ENCODE measurements at regions not wholly inside any gene's neighbourhood (a gene's known extent, or its start where the extent isn't known, plus 50 kb on each side); places are given as distances from the start of the nearest gene placed in this dataset.

DNA sequence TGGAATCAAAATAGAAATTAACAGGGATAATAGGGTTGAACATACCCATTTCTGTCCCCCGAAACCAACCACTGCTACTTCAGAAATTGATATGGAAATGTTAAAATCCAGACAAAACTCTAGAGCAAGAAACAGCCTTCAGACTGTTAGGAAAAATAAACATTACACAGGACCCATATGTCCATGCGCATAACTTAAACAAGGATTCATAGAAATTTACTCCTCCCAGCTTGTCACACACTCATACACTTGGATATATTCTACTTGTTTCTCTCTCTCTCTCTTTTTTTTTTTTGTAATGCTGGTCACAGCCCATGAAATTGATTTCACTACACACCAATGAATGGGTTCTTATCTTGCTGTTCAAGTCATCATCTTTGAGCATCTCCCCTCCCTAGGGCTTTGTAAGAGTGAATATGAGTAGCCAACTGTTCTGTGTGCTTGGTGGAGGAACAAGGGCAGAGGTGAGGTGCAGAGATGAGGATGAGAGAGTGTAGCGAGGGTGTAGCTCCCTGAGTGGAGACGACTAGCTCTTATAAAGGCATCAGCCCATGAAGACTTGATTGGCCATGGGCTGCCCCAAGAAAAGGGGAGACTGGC is 61.8 kb upstream of the MLN start:
- Histone ChIP-seq H3K9me3 (no peaks in the 10 kb centered on the region), H3K27ac (no peak overlapping the region), H3K27me3 (no peaks in the 10 kb centered on the region), H3K4me3 (no peak overlapping the region), H3K9ac (ENCODE audit: low read depth in 2 of 2, low read length in 2 of 2) (no peak overlapping the region), H3K36me3 (no peaks in the 10 kb centered on the region), H3K4me1 (no peaks in the 10 kb centered on the region)
- intact Hi-C loops (cut with DNase I), result no loop called here
- TF ChIP-seq, protein P1, sequence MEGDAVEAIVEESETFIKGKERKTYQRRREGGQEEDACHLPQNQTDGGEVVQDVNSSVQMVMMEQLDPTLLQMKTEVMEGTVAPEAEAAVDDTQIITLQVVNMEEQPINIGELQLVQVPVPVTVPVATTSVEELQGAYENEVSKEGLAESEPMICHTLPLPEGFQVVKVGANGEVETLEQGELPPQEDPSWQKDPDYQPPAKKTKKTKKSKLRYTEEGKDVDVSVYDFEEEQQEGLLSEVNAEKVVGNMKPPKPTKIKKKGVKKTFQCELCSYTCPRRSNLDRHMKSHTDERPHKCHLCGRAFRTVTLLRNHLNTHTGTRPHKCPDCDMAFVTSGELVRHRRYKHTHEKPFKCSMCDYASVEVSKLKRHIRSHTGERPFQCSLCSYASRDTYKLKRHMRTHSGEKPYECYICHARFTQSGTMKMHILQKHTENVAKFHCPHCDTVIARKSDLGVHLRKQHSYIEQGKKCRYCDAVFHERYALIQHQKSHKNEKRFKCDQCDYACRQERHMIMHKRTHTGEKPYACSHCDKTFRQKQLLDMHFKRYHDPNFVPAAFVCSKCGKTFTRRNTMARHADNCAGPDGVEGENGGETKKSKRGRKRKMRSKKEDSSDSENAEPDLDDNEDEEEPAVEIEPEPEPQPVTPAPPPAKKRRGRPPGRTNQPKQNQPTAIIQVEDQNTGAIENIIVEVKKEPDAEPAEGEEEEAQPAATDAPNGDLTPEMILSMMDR (IDR thresholded peaks at IDR 0.05), result no peak
- no peak for DNase-seq

DNA sequence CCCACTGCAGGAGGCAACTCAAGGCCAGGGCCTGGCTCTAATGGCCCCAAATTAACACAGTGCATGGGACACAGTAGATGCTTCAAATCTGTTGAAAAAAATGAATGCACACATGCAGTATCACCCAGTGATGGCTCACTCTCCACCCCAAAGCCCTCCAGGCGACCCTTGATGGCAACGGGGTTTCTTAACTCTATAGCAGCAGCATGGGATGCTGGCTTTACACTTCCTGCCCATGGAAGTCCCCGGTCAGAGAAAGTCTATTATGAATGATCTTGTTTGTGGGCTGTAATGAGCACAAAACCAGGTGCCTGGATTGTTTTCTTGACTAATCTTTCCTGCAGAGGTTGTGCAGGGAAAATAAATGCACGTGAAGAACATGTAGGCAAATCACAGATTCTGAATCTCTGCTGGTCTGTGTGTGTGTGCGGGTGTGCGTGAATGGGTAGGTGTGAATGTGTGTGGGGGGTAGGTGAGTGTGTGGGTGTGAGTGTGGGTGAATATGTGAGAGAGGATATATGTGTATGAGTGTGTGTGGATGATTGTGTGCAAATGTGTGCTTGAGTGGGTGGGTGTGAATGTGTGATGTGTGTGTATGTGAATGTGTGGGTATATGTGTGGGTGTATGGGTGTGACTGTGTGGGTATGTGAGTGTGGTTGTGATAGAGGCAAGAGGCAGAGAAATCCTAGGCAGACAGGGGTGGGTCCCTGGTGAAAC is 60.1 kb upstream of the MLN start:
- Histone ChIP-seq H3K9me3 (no peaks in the 10 kb centered on the region), H3K36me3 (no peaks in the 10 kb centered on the region), H3K4me1 (no peaks in the 10 kb centered on the region), H3K9ac (ENCODE audit: low read depth in 2 of 2, low read length in 2 of 2) (no peak overlapping the region), H3K27me3 (no peaks in the 10 kb centered on the region), H3K27ac (no peak overlapping the region), H3K4me3 (no peak overlapping the region)
- TF ChIP-seq, protein P1 (IDR thresholded peaks at IDR 0.05), result no peak
- no peak for DNase-seq
- intact Hi-C loops (cut with DNase I), result no loop called here

DNA sequence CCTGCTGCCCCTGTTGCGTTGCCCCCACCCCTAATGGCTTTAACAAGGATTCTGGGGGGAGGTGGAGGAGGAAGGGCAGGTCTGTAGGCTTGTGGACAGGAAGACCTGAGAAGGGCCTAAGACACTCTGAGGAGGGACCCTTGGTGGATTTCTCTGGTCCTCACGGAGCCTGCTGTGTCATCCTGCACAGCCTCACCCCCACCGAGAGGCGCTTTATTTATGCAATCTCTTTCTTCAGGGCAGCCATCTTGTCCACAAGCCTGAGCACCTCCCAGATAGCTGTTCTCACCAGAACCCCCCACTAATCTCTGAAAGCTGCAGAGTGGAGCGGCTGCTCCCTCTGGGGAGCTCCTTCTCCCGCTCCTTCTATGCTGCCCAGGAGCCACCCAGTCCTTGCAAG is 59.3 kb upstream of the MLN start:
- H3K9ac ChIP-seq (ENCODE audit: low read depth in 2 of 2, low read length in 2 of 2), result no peak overlapping the region
- no peak overlapping the region for H3K4me3 ChIP-seq
- DNase-seq, result no peak
- H3K9me3 ChIP-seq, result no peaks in the 10 kb centered on the region
- H3K36me3 ChIP-seq, result no peaks in the 10 kb centered on the region
- TF ChIP-seq, protein P1 (IDR thresholded peaks at IDR 0.05), result no peak
- no peaks in the 10 kb centered on the region for H3K4me1 ChIP-seq
- intact Hi-C loops (cut with DNase I), result no loop called here
- no peak overlapping the region for H3K27ac ChIP-seq
- no peaks in the 10 kb centered on the region for H3K27me3 ChIP-seq

DNA sequence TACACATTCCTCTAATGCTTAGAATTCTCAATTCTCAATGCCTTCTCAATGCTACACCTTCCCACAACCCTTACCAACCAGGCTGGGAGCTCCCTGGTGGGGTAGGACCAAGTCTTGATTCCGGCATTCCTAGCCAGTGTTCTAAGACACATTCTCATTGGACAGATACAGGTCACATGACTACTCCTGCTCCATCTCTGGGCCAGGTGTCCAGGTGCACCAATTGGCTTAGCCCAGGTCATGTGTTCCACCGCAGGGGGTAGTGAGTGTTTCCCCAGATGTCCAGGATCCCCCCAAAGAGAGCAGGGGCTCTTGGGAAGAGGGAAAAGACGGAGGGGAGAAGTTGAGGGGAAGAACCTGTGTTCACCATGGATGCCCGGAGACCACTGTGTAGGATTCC is 58.7 kb upstream of the MLN start:
- intact Hi-C loops (cut with DNase I), result no loop called here
- no peaks in the 10 kb centered on the region for H3K9me3 ChIP-seq
- H3K4me3 ChIP-seq, result no peak overlapping the region
- no peaks in the 10 kb centered on the region for H3K27me3 ChIP-seq
- H3K9ac ChIP-seq (ENCODE audit: low read depth in 2 of 2, low read length in 2 of 2), result no peak overlapping the region
- H3K36me3 ChIP-seq, result no peaks in the 10 kb centered on the region
- H3K27ac ChIP-seq, result no peak overlapping the region
- no peaks in the 10 kb centered on the region for H3K4me1 ChIP-seq
- TF ChIP-seq, protein P1 (IDR thresholded peaks at IDR 0.05), result no peak
- DNase-seq, result no peak

DNA sequence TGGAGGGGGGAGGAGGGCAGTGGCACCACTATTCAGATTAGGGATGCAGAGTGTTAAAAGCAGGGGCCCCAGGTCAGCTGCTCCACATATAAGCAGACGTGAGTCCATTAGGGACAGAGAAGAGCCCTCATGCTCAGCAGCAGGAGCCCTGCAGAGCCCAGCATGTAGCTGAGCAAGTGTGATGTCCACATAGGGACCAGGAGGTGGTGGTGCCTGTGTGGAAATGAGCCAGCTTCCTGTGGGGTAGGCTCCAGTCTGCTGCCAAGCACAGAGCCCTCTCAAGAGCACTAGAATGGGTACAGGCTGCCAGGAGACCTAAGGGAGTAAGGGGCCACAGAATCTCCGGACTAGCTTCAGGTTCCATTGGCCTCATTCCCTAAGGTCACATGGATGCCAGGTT is 57.9 kb upstream of the MLN start:
- no peaks in the 10 kb centered on the region for H3K4me1 ChIP-seq
- DNase-seq, result no peak
- H3K27ac ChIP-seq, result no peak overlapping the region
- no peaks in the 10 kb centered on the region for H3K36me3 ChIP-seq
- intact Hi-C loops (cut with DNase I), result no loop called here
- no peaks in the 10 kb centered on the region for H3K27me3 ChIP-seq
- no peak overlapping the region for H3K9ac ChIP-seq (ENCODE audit: low read depth in 2 of 2, low read length in 2 of 2)
- TF ChIP-seq, protein P1 (IDR thresholded peaks at IDR 0.05), result no peak
- H3K4me3 ChIP-seq, result no peak overlapping the region
- H3K9me3 ChIP-seq, result no peaks in the 10 kb centered on the region
